ENCODE measurements at regions not wholly inside any gene's neighbourhood (a gene's known extent, or its start where the extent isn't known, plus 50 kb on each side); places are given as distances from the start of the nearest gene placed in this dataset.

- TF ChIP-seq CTCF (IDR thresholded peaks at IDR 0.05) (no peak), POLR2A (IDR thresholded peaks at IDR 0.05) (no peak)
These were observed 166.2 kb upstream of the ZNF462 start for GRCh38 chr9:106696804-106697203.

Data from heart left ventricle (tissue), 13 donors.